ENCODE measurements at regions not wholly inside any gene's neighbourhood (a gene's known extent, or its start where the extent isn't known, plus 50 kb on each side); places are given as distances from the start of the nearest gene placed in this dataset.
"Not testable (repeated sequence)": the region's sequence is repeated elsewhere in the genome, so short reads cannot be mapped to it uniquely, and the experiment has no call there.

GRCh38 chr3:66934041-66934440 lies 64.1 kb upstream of the KBTBD8 start:
- no peaks in the 10 kb centered on the region for H3K9me3 Mint-ChIP-seq
- H3K4me3 Mint-ChIP-seq, result no peak overlapping the region
- H3K36me3 Mint-ChIP-seq (ENCODE audit: low read depth), result no peaks in the 10 kb centered on the region
- peaks cover 90% of the 10 kb centered on the region for H3K4me1 Mint-ChIP-seq
- H3K27me3 Mint-ChIP-seq (ENCODE audit: low read depth), result no peaks in the 10 kb centered on the region
- DNase-seq (ENCODE audit: low read depth, low spot score), result no peak
- no peak overlapping the region for H3K27ac Mint-ChIP-seq (ENCODE audit: unreplicated experiment)
- TF ChIP-seq CTCF (conservative IDR thresholded peaks at IDR 0.05), result no peak

GRCh38 chr3:66934725-66935124 lies 63.4 kb upstream of the KBTBD8 start:
- peaks cover 90% of the 10 kb centered on the region for H3K4me1 Mint-ChIP-seq
- no peak overlapping the region for H3K4me3 Mint-ChIP-seq
- H3K27me3 Mint-ChIP-seq (ENCODE audit: low read depth), result no peaks in the 10 kb centered on the region
- no peaks in the 10 kb centered on the region for H3K9me3 Mint-ChIP-seq
- H3K36me3 Mint-ChIP-seq (ENCODE audit: low read depth), result no peaks in the 10 kb centered on the region
- DNase-seq (ENCODE audit: low read depth, low spot score), result no peak
- TF ChIP-seq CTCF (conservative IDR thresholded peaks at IDR 0.05), result no peak
- H3K27ac Mint-ChIP-seq (ENCODE audit: unreplicated experiment), result no peak overlapping the region

GRCh38 chr3:66937041-66937440 lies 61.1 kb upstream of the KBTBD8 start:
- H3K4me3 Mint-ChIP-seq; H3K9me3 Mint-ChIP-seq; H3K27me3 Mint-ChIP-seq (ENCODE audit: low read depth); H3K36me3 Mint-ChIP-seq (ENCODE audit: low read depth); DNase-seq (ENCODE audit: low read depth, low spot score): not testable (repeated sequence)
- H3K27ac Mint-ChIP-seq (ENCODE audit: unreplicated experiment), result peak overlapping the region; percentile 46
- H3K4me1 Mint-ChIP-seq, result peaks cover 78% of the 10 kb centered on the region

- Mint-ChIP-seq H3K27me3 (ENCODE audit: low read depth) (no peaks in the 10 kb centered on the region), H3K27ac (ENCODE audit: unreplicated experiment) (peak overlapping the region; percentile 85), H3K9me3 (peaks cover 4% of the 10 kb centered on the region), H3K36me3 (ENCODE audit: low read depth) (peaks cover 3% of the 10 kb centered on the region), H3K4me1 (peaks cover 64% of the 10 kb centered on the region), H3K4me3 (peak overlapping the region; percentile 67)
- TF ChIP-seq CTCF (conservative IDR thresholded peaks at IDR 0.05), result peak; percentile 88
- DNase-seq (ENCODE audit: low read depth, low spot score), result peak; percentile 54
These were observed 59.7 kb upstream of the KBTBD8 start for GRCh38 chr3:66938338-66938963.

- no peak overlapping the region for H3K4me3 Mint-ChIP-seq
- peaks cover 6% of the 10 kb centered on the region for H3K9me3 Mint-ChIP-seq
- H3K36me3 Mint-ChIP-seq (ENCODE audit: low read depth), result no peaks in the 10 kb centered on the region
- no peak for TF ChIP-seq CTCF (conservative IDR thresholded peaks at IDR 0.05)
- no peaks in the 10 kb centered on the region for H3K27me3 Mint-ChIP-seq (ENCODE audit: low read depth)
- H3K4me1 Mint-ChIP-seq, result peaks cover 30% of the 10 kb centered on the region
- H3K27ac Mint-ChIP-seq (ENCODE audit: unreplicated experiment), result no peak overlapping the region
- DNase-seq (ENCODE audit: low read depth, low spot score), result no peak
These were observed 50.1 kb upstream of the KBTBD8 start for GRCh38 chr3:66948041-66948440.
